Thyroid gland (tissue), 4 donors: ENCODE measurements at regions not wholly inside any gene's neighbourhood (a gene's known extent, or its start where the extent isn't known, plus 50 kb on each side); places are given as distances from the start of the nearest gene placed in this dataset.
"Not testable (repeated sequence)": the region's sequence is repeated elsewhere in the genome, so short reads cannot be mapped to it uniquely, and the experiment has no call there.

Source experiments
- DNase-seq, 2 donors: peaks; one replicate each; pipeline ENCODE4 v3.0.0-alpha.2; 2019
- H3K27ac ChIP-seq, 3 donors: fragments of 200-600 bp; sonication (generic); 1 replicate in 2 of 3; 2 replicates in 1 of 3; pipeline ENCODE4 v1.5.1; 2016 to 2019; ENCODE audit warnings: mild to moderate bottlenecking in 1 of 3, moderate library complexity in 1 of 3
- H3K27me3 ChIP-seq: fragments of 200-600 bp; sonication (generic); one replicate; pipeline ENCODE4 v1.5.1; 2019
- H3K36me3 ChIP-seq, 2 donors: fragments of 200-600 bp; sonication (generic); one replicate each; pipeline ENCODE4 v1.5.1; 2016 to 2019
- H3K4me1 ChIP-seq, 2 donors: fragments of 200-600 bp; sonication (generic); one replicate each; pipeline ENCODE4 v1.5.1; 2017 to 2019
- H3K4me3 ChIP-seq, 3 donors: fragments of 200-600 bp; sonication (generic); replicated peaks in 1 of 3; 1 replicate in 2 of 3; 2 replicates in 1 of 3; pipeline ENCODE4 v1.5.1; 2016; ENCODE audit warnings: mild to moderate bottlenecking in 1 of 3
- H3K9me3 ChIP-seq: fragments of 200-600 bp; sonication (generic); one replicate; pipeline ENCODE4 v1.5.1; 2017
- POLR2A ChIP-seq, 2 donors: fragments of 450-650 bp; IDR thresholded peaks; one replicate each; pipeline ENCODE4 v1.6.1; 2017; ENCODE audit warnings: antibody characterized with exemption in 2 of 2, mild to moderate bottlenecking in 2 of 2, moderate library complexity in 1 of 2
- WGBS, 2 donors: methylation state at CpG; one replicate each; pipeline ENCODE4 v1.1.5; 2017; 5-methylcytosine and 5-hydroxymethylcytosine counted together
- intact Hi-C: fragments of 100-400 bp; cut with DNase I; formaldehyde crosslinking; loops from one replicate; pipeline ENCODE4 v1.15.1; 2023
- TF ChIP-seq, protein P1 (sequence below), 6 experiments: fragments of 200-600 bp in 3 of 6; fragments of 450-650 bp in 3 of 6; sonication (generic) in 3 of 6; IDR thresholded peaks; one replicate each; pipeline ENCODE4 v1.5.1; 2016 to 2019; ENCODE audit warnings: antibody characterized with exemption in 6 of 6, mild to moderate bottlenecking in 2 of 6, inconsistent platforms in 1 of 6, moderate library complexity in 1 of 6

- no peak for DNase-seq
- Histone ChIP-seq H3K9me3 (no peaks in the 10 kb centered on the region), H3K27ac (no peak overlapping the region), H3K4me3 (no peak overlapping the region), H3K36me3 (no peaks in the 10 kb centered on the region), H3K27me3 (no peaks in the 10 kb centered on the region), H3K4me1 (no peaks in the 10 kb centered on the region)
- intact Hi-C loops: no loop called here
- TF ChIP-seq POLR2A (IDR thresholded peaks at IDR 0.05): no peak
- TF ChIP-seq, protein P1, sequence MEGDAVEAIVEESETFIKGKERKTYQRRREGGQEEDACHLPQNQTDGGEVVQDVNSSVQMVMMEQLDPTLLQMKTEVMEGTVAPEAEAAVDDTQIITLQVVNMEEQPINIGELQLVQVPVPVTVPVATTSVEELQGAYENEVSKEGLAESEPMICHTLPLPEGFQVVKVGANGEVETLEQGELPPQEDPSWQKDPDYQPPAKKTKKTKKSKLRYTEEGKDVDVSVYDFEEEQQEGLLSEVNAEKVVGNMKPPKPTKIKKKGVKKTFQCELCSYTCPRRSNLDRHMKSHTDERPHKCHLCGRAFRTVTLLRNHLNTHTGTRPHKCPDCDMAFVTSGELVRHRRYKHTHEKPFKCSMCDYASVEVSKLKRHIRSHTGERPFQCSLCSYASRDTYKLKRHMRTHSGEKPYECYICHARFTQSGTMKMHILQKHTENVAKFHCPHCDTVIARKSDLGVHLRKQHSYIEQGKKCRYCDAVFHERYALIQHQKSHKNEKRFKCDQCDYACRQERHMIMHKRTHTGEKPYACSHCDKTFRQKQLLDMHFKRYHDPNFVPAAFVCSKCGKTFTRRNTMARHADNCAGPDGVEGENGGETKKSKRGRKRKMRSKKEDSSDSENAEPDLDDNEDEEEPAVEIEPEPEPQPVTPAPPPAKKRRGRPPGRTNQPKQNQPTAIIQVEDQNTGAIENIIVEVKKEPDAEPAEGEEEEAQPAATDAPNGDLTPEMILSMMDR (IDR thresholded peaks at IDR 0.05): no peak
- 57 to 76% methylated on average over 1 of the region's 1 CpG for WGBS, 2 donors
These were observed 845.8 kb downstream of the UQCRFS1 start for GRCh38 chr19:28367146-28367545.

GRCh38 chr19:28363254-28363653 lies 849.7 kb downstream of the UQCRFS1 start:
- intact Hi-C loops: no loop called here
- no peak overlapping the region for H3K27ac ChIP-seq
- no peak for TF ChIP-seq POLR2A (IDR thresholded peaks at IDR 0.05)
- TF ChIP-seq, protein P1 (IDR thresholded peaks at IDR 0.05): no peak
- no peaks in the 10 kb centered on the region for H3K27me3 ChIP-seq
- H3K36me3 ChIP-seq: no peaks in the 10 kb centered on the region
- DNase-seq: no peak
- H3K4me1 ChIP-seq: no peaks in the 10 kb centered on the region
- no peaks in the 10 kb centered on the region for H3K9me3 ChIP-seq
- 75 to 91% methylated on average over 4 of the region's 4 CpGs for WGBS, 2 donors
- H3K4me3 ChIP-seq: no peak overlapping the region

- Histone ChIP-seq H3K4me1 (no peaks in the 10 kb centered on the region), H3K27me3 (no peaks in the 10 kb centered on the region), H3K4me3 (no peak overlapping the region), H3K36me3 (no peaks in the 10 kb centered on the region), H3K27ac (no peak overlapping the region), H3K9me3 (no peaks in the 10 kb centered on the region)
- 59 to 75% methylated on average over 2 of the region's 2 CpGs for WGBS, 2 donors
- DNase-seq: no peak
- TF ChIP-seq POLR2A (IDR thresholded peaks at IDR 0.05): no peak
- intact Hi-C loops: no loop called here
These were observed 853.2 kb downstream of the UQCRFS1 start for GRCh38 chr19:28359431-28360414.

- H3K27me3 ChIP-seq: no peaks in the 10 kb centered on the region
- no peak overlapping the region for H3K27ac ChIP-seq
- H3K9me3 ChIP-seq: no peaks in the 10 kb centered on the region
- WGBS, 2 donors: 57 to 59% methylated on average over 2 of the region's 2 CpGs
- no peaks in the 10 kb centered on the region for H3K4me1 ChIP-seq
- H3K36me3 ChIP-seq: no peaks in the 10 kb centered on the region
- TF ChIP-seq POLR2A (IDR thresholded peaks at IDR 0.05): no peak
- TF ChIP-seq, protein P1 (IDR thresholded peaks at IDR 0.05): no peak
- intact Hi-C loops: no loop called here
- H3K4me3 ChIP-seq: no peak overlapping the region
- no peak for DNase-seq
These were observed 854.3 kb downstream of the UQCRFS1 start for GRCh38 chr19:28358633-28359032.

DNA sequence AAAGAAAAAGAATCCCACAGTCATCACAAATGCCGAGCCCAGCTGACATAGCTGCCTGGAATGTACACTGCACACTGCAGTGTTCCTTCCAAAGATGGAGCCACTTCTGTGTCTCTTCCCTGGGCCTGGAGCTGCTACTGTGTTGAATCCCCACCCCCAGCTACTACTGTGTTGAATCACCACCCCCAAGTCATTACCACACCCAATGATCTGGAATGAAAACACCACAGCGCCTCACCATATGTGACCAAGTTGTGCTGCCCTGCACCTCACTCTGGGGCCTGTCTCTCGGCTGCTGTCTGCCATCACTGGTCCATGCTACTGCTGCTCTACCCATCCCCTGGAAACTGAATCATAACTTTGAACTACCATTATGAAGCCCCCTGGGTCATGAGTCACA lies 861.2 kb downstream of the UQCRFS1 start:
- no peaks in the 10 kb centered on the region for H3K9me3 ChIP-seq
- no peaks in the 10 kb centered on the region for H3K4me1 ChIP-seq
- 62 to 72% methylated on average over 3 of the region's 3 CpGs for WGBS, 2 donors
- TF ChIP-seq POLR2A (IDR thresholded peaks at IDR 0.05): no peak
- TF ChIP-seq, protein P1 (IDR thresholded peaks at IDR 0.05): no peak
- no peak overlapping the region for H3K27ac ChIP-seq
- no peak overlapping the region for H3K4me3 ChIP-seq
- DNase-seq: no peak
- no peaks in the 10 kb centered on the region for H3K36me3 ChIP-seq
- no peaks in the 10 kb centered on the region for H3K27me3 ChIP-seq
- intact Hi-C loops: no loop called here

GRCh38 chr19:28351321-28351720 lies 861.6 kb downstream of the UQCRFS1 start:
- H3K36me3 ChIP-seq, intact Hi-C loops: not testable (repeated sequence)
- 87 to 88% methylated on average over 6 of the region's 6 CpGs for WGBS, 2 donors

More at GRCh38 chr19:28351321-28351720, 861.6 kb downstream of the UQCRFS1 start:
- not testable (repeated sequence) for H3K4me3 ChIP-seq, H3K9me3 ChIP-seq, H3K27ac ChIP-seq, H3K27me3 ChIP-seq, DNase-seq, H3K4me1 ChIP-seq
